Stimulated activated CD4-positive, alpha-beta T cell treated with anti-CD3 and anti-CD28 coated beads, Interleukin-15, amount 100 ng/mL, for 1 hour (primary cell): ENCODE measurements at regions not wholly inside any gene's neighbourhood (a gene's known extent, or its start where the extent isn't known, plus 50 kb on each side); places are given as distances from the start of the nearest gene placed in this dataset.
"Not testable (repeated sequence)": the region's sequence is repeated elsewhere in the genome, so short reads cannot be mapped to it uniquely, and the experiment has no call there.

Source experiments
- DNase-seq, 2 donors: peaks; one replicate each; pipeline ENCODE4 v3.0.0-alpha.2; 2020; ENCODE audit warnings: low read depth in 1 of 2, low spot score in 1 of 2

- DNase-seq = no peak
Measured at GRCh38 chr14:101313268-101313667, 248.0 kb upstream of the DIO3 start.

GRCh38 chr14:101315802-101316296 lies 245.4 kb upstream of the DIO3 start:
- DNase-seq = no peak

- DNase-seq = no peak
Measured at GRCh38 chr14:101318271-101318670, 243.0 kb upstream of the DIO3 start.

GRCh38 chr14:101320396-101320795 lies 240.9 kb upstream of the DIO3 start:
- DNase-seq = no peak

- DNase-seq = no peak
Measured at GRCh38 chr14:101322223-101322622, 239.1 kb upstream of the DIO3 start.

- no peak for DNase-seq
Measured at GRCh38 chr14:101323111-101323510, 238.2 kb upstream of the DIO3 start.

GRCh38 chr14:101323614-101324235 lies 237.6 kb upstream of the DIO3 start:
- not testable (repeated sequence) for DNase-seq

- DNase-seq = no peak
Measured at GRCh38 chr14:101325319-101325718, 236.0 kb upstream of the DIO3 start.

GRCh38 chr14:101328412-101329028 lies 232.8 kb upstream of the DIO3 start:
- no peak for DNase-seq

GRCh38 chr14:101330416-101331140 lies 230.7 kb upstream of the DIO3 start:
- DNase-seq = no peak

GRCh38 chr14:101331141-101331525 lies 230.2 kb upstream of the DIO3 start:
- DNase-seq = no peak

- DNase-seq = no peak
Measured at GRCh38 chr14:101331661-101332169, 229.6 kb upstream of the DIO3 start.

- no peak for DNase-seq
Measured at GRCh38 chr14:101332281-101332680, 229.0 kb upstream of the DIO3 start.

- no peak for DNase-seq
Measured at GRCh38 chr14:101333335-101334280, 227.7 kb upstream of the DIO3 start.

- no peak for DNase-seq
Measured at GRCh38 chr14:101334656-101335055, 226.6 kb upstream of the DIO3 start.

GRCh38 chr14:101335061-101335661 lies 226.1 kb upstream of the DIO3 start:
- DNase-seq = no peak

- no peak for DNase-seq
Measured at GRCh38 chr14:101336183-101336582, 225.1 kb upstream of the DIO3 start.

GRCh38 chr14:101337053-101337452 lies 224.2 kb upstream of the DIO3 start:
- no peak for DNase-seq

GRCh38 chr14:101340556-101340955 lies 220.7 kb upstream of the DIO3 start:
- no peak for DNase-seq
